ENCODE measurements at regions not wholly inside any gene's neighbourhood (a gene's known extent, or its start where the extent isn't known, plus 50 kb on each side); places are given as distances from the start of the nearest gene placed in this dataset.

DNA sequence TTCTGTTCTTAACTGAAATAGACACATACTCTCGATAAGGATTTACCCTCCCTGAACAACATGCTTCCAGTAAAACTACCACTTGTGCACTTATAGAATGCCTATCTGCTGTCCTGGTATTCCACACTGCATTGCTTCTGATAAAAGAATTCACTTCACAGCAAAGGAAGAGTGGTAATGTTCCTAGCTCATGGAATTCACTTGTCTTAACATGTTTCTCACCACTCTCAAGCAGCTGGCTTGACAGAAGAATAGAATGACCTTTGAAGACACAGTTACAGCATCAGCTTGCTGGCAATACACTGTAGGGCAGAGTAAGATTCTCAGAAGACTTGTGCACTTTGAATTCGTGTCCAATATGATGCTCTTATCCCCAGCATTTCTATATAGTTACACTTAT, 524.1 kb upstream of the CNTNAP5 start:
- TF ChIP-seq CTCF (conservative IDR thresholded peaks at IDR 0.05 in 1 of 2, IDR thresholded peaks at IDR 0.05 in 1 of 2; ENCODE audit: extremely low read depth in 1 of 2, insufficient read depth in 1 of 2, low read depth in 1 of 2, low read length in 2 of 2): no peak
- TF ChIP-seq EZH2 (IDR thresholded peaks at IDR 0.05; ENCODE audit: borderline replicate concordance, low read length): no peak
